GM19238 (cell line): ENCODE measurements at regions not wholly inside any gene's neighbourhood (a gene's known extent, or its start where the extent isn't known, plus 50 kb on each side); places are given as distances from the start of the nearest gene placed in this dataset.

Source experiments
- DNase-seq: peaks from one replicate; pipeline ENCODE4 v3.0.0; 2011; ENCODE audit warnings: low spot score; ENCODE audit not compliant: insufficient read length

GRCh38 chr9:79131824-79132377 is 439.9 kb upstream of the TLE4 start:
- DNase-seq: no peak

- no peak for DNase-seq
Measured at GRCh38 chr9:79134654-79135053, 437.1 kb upstream of the TLE4 start.

- DNase-seq: no peak
Measured at GRCh38 chr9:79135681-79136415, 435.9 kb upstream of the TLE4 start.

- DNase-seq: no peak
Measured at GRCh38 chr9:79140751-79141150, 431.0 kb upstream of the TLE4 start.

- DNase-seq: no peak
Measured at GRCh38 chr9:79143211-79143610, 428.6 kb upstream of the TLE4 start.

- no peak for DNase-seq
Measured at GRCh38 chr9:79145442-79145841, 426.3 kb upstream of the TLE4 start.

- no peak for DNase-seq
Measured at GRCh38 chr9:79149585-79149984, 422.2 kb upstream of the TLE4 start.

GRCh38 chr9:79151791-79152190 is 420.0 kb upstream of the TLE4 start:
- no peak for DNase-seq

GRCh38 chr9:79152306-79152705 is 419.5 kb upstream of the TLE4 start:
- DNase-seq: no peak

GRCh38 chr9:79154806-79155205 is 417.0 kb upstream of the TLE4 start:
- DNase-seq: no peak

GRCh38 chr9:79155308-79155707 is 416.5 kb upstream of the TLE4 start:
- DNase-seq: no peak

GRCh38 chr9:79163544-79163943 is 408.2 kb upstream of the TLE4 start:
- DNase-seq: no peak

GRCh38 chr9:79164406-79164805 is 407.4 kb upstream of the TLE4 start:
- DNase-seq: no peak

- no peak for DNase-seq
Measured at GRCh38 chr9:79165020-79165780, 406.6 kb upstream of the TLE4 start.

GRCh38 chr9:79166005-79166404 is 405.8 kb upstream of the TLE4 start:
- DNase-seq: no peak

GRCh38 chr9:79170643-79171042 is 401.1 kb upstream of the TLE4 start:
- DNase-seq: no peak

- DNase-seq: no peak
Measured at GRCh38 chr9:79173932-79174331, 397.8 kb upstream of the TLE4 start.

- DNase-seq: no peak
Measured at GRCh38 chr9:79176014-79176697, 395.6 kb upstream of the TLE4 start.

- no peak for DNase-seq
Measured at GRCh38 chr9:79184831-79185230, 386.9 kb upstream of the TLE4 start.

GRCh38 chr9:79185866-79186265 is 385.9 kb upstream of the TLE4 start:
- DNase-seq: no peak

- no peak for DNase-seq
Measured at GRCh38 chr9:79189511-79189924, 382.2 kb upstream of the TLE4 start.

- no peak for DNase-seq
Measured at GRCh38 chr9:79193001-79193400, 378.8 kb upstream of the TLE4 start.
